HG03378 (cell line): ENCODE measurements at regions not wholly inside any gene's neighbourhood (a gene's known extent, or its start where the extent isn't known, plus 50 kb on each side); places are given as distances from the start of the nearest gene placed in this dataset.
A peak's percentile ranks its signal among the peaks of the same experiment; 100 is the strongest.
"Not testable (repeated sequence)": the region's sequence is repeated elsewhere in the genome, so short reads cannot be mapped to it uniquely, and the experiment has no call there.

Source experiments
- ATAC-seq: cut with Tn5 transposase; IDR thresholded peaks from one replicate; pipeline ENCODE4 v1.9.1; 2021; ENCODE audit warnings: mild to moderate bottlenecking, moderate library complexity; ENCODE audit not compliant: unreplicated experiment

GRCh38 chr18:37853706-37854105, 288.1 kb upstream of the CELF4 start:
- no peak for ATAC-seq

GRCh38 chr18:37852464-37852863, 286.9 kb upstream of the CELF4 start:
- ATAC-seq: no peak

GRCh38 chr18:37847544-37847943, 281.9 kb upstream of the CELF4 start:
- no peak for ATAC-seq

- ATAC-seq: no peak
These were observed 281.4 kb upstream of the CELF4 start for GRCh38 chr18:37846996-37847395.

- ATAC-seq: no peak
These were observed 279.9 kb upstream of the CELF4 start for GRCh38 chr18:37845498-37845897.

- ATAC-seq: no peak
These were observed 278.8 kb upstream of the CELF4 start for GRCh38 chr18:37844209-37844970.

GRCh38 chr18:37838083-37838482, 272.5 kb upstream of the CELF4 start:
- no peak for ATAC-seq

GRCh38 chr18:37836071-37836970, 270.7 kb upstream of the CELF4 start:
- ATAC-seq: no peak

- ATAC-seq: not testable (repeated sequence)
These were observed 266.6 kb upstream of the CELF4 start for GRCh38 chr18:37832010-37832695.

GRCh38 chr18:37812961-37813360, 247.4 kb upstream of the CELF4 start:
- no peak for ATAC-seq

GRCh38 chr18:37805773-37806404, 240.3 kb upstream of the CELF4 start:
- no peak for ATAC-seq

GRCh38 chr18:37796823-37797349, 231.3 kb upstream of the CELF4 start:
- no peak for ATAC-seq

GRCh38 chr18:37787452-37787851, 221.9 kb upstream of the CELF4 start:
- no peak for ATAC-seq

GRCh38 chr18:37783771-37784170, 218.2 kb upstream of the CELF4 start:
- no peak for ATAC-seq

- ATAC-seq: no peak
These were observed 213.6 kb upstream of the CELF4 start for GRCh38 chr18:37779220-37779619.

- peak; percentile 84 for ATAC-seq
These were observed 213.0 kb upstream of the CELF4 start for GRCh38 chr18:37778417-37779165.

- no peak for ATAC-seq
These were observed 204.2 kb upstream of the CELF4 start for GRCh38 chr18:37769826-37770225.

GRCh38 chr18:37764541-37765288, 199.1 kb upstream of the CELF4 start:
- ATAC-seq: no peak

- ATAC-seq: no peak
These were observed 196.6 kb upstream of the CELF4 start for GRCh38 chr18:37762076-37762621.
